Suppressor macrophage treated with lipopolysaccharide for 4 hours (primary cell): ENCODE measurements at regions not wholly inside any gene's neighbourhood (a gene's known extent, or its start where the extent isn't known, plus 50 kb on each side); places are given as distances from the start of the nearest gene placed in this dataset.
A peak's percentile ranks its signal among the peaks of the same experiment; 100 is the strongest.

Experiments
- DNase-seq: peaks from one replicate; pipeline ENCODE4 v3.0.0-alpha.2; 2020

DNA sequence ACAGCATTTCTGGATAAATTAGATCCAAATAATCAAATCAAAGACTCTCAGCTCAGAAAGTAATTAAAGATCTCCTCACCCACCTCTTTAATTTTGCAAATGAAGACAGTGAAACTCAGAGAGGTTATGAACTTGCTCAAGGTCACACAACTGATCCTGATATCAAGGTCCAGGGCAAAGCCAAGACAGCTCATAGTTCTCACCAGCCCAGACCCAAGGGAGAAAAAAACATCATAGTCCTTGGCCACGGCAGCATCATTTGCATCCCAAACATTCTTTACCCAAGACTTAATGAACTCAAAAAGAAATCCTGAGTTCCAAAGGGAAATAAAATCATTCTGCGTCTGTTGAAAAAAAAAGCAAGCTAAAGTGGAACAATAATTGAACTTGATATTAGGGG lies 112.1 kb downstream of the DAD1 start:
- no peak for DNase-seq

DNA sequence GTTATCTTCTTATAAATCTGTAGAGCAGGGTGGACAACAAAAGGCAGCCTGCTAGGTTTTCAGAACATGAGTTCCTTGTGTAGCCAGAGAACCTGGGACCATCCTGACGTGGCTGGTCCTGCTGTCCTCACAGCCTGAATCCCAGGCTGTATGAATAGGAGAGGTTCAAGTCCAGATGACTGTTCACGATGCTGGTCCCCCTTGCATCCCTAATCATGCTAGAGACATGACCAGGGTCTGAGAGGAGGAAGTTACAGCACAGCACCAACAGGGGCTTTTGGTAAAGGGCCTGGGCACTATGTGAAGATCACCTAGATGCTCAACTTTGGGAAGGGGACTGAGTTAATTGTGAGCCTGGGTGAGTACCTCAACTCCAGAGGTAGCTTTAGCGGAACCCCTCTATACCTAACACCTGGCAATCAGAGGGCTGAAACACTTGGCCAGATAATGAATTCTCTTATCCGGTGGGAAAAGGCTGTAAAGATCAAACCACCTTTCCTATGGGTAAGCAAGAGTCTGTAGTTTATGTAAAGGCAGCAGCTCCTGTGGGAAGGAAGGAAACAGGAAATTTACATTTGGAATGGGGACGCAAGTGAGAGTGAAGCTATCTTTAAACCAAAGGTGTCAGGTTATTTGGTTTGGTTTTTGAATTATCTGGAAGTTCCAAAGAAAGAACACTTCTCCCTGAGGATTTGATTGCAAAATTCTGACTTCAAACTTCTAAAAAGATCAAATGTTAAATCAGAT lies 112.8 kb downstream of the DAD1 start:
- no peak for DNase-seq

DNA sequence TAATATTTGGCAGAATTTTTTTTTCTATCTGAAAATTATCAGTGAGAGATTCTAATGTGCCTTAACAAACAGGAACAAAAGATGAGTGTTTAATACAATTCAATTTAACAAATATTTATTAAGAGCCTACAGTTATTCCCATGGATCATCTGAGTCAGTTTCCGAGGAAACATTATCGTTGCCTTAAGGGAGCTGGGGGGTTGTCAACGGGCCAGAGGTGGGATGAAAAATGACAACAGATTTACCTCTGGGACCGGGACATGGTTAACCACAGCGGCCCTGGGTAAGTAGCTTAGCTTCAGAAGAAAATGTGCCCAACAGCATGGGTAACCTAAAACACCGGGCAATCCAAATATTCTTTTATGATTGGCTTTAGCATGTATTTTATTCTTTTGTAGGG lies 113.6 kb downstream of the DAD1 start:
- DNase-seq: no peak

DNA sequence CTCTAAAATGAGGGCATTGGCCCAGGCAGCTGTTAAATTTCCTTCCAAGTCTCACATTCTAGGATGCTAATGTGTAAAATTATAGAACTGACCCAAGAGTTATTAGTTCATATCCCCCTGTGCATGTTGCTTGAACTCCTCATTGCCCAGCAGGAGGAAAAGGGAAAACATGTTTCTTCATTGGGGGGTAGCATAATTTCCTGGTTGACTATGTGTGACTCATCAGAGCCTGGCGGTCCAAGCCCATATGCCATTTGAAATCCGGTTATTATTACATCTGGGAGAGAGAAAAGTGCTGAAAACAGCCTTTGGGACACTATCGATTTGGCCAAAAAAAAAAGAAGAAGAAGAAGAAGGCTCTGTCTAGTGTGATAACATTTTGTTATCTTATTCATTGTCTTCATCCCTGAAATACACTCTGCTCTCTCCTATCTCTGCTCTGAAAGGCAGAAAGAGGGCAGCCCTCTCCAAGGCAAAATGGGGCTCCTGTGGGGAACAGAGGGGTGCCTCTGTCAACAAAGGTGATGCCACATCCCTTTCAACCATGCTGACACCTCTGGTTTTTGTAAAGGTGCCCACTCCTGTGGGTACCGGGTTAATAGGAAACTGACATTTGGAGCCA lies 114.2 kb downstream of the DAD1 start:
- DNase-seq: no peak

DNA sequence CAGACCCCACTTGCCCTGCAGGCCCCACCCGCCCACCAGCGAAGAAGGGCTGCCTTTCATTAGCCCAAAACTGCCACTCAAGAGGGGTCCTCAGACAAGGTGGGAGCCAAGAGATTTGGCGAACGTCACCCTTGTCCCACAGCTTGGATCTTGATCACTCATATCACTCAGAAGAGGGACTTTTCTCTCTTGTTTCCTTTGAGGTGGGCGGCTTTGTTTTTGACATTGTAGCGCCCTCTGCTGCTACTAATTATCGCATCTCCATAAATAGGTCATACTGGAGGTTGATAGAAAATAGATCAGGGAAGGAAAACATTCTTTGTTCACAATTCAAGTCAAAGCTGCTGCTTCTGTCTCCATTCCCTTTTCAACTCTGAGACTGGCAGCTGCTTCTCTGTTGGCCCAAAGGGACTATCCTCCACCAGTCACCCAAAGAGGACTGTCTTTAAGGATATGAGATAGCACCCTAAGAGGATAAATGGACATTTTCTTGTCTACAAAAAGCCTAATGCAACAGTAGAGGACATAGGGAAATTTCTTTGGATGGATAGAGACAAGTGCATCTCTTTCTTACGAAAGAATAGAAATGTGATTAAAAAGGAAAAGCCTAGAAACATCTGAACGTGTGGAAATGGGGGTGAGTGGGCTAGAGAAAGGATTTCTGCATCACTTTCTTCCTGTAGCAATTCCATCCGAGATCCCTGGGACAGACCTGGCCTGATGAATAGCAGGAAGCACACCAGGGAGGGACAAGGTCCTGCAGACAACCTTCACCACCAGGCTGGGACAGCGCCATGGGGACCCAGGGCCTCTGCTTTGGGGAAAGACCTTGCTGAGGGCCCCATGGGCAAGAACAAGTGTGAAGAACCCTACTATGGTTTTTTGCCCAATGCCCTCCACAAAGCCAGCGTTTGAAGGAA lies 115.8 kb downstream of the DAD1 start:
- peak; percentile 73 for DNase-seq

DNA sequence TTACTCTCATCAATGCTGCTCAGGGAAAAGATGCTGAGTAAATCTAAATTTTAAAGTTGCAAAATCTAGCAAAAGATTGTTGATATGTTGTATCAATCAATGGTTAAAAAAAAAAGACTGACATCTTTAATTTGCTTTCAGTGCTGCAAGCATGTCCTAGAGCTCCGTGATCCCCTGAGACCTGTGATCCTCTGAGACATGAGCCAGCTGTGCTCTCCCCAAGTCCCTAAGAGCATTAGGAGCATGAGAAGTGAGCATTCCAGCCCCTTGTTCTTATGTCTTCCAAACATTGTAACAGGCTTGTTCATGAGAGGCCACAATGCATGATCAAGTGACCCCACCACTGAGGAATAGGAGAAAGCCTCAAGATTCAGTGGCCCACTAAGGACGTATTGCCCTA lies 116.6 kb downstream of the DAD1 start:
- DNase-seq: no peak

DNA sequence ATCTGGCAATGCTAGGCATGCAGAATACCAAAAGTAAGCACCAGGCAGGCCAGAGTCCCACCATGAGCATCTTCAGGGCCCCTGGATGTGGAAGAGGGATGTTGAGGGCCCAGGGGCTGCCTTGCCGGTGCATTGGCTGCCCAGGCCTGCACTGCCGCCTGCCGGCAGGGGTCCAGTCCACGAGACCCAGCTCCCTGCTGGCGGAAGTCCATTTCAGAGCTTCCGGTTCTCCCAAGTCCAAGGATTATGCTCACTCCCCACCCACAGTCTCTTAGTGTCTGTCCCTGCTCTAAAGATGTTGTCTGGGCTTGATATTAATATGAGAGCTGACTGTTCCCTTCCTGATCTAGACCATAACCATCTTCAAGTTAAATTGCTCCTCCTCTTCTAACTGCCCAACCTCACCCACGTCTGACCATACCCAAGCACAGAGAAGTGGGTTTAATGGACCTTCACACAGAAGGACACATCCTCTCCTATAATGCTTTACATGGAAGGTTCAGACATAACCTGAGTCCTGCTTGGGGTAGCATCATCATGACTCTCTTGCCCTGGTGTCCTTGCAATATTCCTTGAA lies 117.4 kb downstream of the DAD1 start:
- DNase-seq: peak; percentile 35

DNA sequence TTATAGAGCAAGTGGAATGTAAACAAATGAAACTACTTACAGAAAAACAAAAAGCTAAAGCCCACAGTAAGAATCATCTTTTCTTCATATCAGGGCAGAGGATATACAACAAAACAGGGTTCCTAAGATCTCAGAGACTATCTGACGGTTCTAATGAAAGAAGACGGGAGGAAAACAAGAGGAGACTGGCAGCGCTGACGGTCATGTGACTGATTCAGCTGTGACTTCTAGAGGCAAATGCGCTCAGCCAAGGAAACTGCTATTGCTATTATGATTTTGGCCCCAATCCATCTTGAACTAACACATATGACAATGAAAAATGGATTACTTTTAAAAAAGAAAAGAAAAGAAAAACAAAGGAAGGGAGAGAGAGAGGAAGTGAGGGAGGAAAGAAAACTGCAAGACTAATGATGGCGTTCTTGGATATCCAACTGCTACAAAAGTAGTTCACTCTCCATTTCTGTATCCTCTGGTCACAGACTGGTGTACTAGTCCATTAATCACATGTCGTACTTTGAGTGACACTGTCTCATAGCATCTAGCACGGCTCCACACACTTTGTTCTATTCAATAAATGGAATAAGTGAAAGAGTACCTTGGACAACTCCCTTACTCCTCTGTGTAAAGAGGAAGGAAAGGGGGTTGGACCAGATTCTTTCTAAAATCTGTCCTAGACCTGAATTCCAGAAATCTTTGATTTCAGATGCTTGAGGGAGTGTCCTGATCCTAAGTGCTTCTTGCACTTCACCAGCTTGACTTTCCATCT lies 119.3 kb downstream of the DAD1 start:
- no peak for DNase-seq

DNA sequence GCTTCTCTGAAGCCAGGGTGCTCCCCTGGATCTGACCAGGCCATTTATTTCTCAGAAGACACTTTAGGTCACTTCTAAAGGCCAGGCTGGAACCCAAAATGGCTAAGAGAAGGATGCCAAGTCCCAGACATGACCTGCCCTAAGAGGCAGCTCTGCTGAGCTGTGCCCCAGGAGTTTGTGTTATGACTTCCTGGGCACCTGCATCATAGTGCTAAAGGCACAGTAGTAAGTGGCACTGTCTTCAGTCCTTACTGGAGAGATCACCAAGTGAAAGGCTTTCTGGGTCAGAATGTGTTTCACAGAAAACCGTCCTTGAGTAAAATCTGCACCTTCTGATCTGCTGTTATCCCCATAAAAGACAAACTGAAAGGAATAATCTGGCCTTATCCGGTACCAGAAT lies 120.2 kb downstream of the DAD1 start:
- DNase-seq: no peak

DNA sequence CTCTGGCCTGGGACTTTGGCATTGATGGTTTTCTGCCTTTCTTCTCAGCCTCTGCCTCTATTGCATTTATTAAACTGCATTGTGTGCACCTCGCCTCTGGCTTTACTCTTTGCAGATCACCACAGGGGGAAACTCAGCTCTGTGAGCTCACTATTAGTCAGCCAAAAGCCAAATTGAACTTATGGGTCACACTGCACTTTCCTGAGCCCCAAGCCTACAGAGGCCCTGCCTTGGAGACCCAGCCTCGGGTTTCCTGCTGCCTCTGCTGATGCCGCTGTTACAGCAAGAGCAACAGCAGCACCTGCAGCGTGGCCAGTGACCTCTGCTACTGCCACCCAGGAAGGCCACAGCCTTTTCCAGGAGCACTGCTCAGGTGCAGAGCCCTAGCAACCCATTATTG lies 122.5 kb downstream of the DAD1 start:
- no peak for DNase-seq

DNA sequence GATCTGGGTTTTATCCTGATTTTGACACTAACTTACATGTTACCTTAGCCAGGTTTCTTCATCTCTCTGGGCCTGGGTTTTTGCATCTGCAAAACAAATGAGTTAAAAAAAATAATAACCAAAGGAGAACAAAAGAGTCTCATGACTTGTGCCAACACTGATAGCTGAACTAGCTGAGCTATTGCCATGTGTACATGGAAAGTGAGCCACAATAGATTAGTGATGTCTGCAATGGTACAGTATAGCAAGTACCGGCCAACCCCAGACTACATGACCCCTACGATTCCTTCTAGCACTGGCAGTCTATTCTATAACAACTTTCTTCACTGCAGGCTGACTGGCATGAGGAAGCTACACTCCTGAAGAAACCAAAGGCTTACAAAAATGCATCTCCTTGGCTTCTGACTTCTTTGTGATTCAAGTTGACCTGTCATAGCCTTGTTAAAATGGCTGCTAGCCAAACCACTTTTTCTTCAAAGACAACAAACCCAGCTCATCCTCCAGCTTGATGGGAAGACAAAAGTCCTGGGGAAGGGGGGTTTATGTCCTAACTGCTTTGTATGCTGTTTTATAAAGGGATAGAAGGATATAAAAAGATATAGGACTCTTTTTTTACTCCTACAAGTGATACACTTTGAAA lies 123.7 kb downstream of the DAD1 start:
- DNase-seq: no peak

DNA sequence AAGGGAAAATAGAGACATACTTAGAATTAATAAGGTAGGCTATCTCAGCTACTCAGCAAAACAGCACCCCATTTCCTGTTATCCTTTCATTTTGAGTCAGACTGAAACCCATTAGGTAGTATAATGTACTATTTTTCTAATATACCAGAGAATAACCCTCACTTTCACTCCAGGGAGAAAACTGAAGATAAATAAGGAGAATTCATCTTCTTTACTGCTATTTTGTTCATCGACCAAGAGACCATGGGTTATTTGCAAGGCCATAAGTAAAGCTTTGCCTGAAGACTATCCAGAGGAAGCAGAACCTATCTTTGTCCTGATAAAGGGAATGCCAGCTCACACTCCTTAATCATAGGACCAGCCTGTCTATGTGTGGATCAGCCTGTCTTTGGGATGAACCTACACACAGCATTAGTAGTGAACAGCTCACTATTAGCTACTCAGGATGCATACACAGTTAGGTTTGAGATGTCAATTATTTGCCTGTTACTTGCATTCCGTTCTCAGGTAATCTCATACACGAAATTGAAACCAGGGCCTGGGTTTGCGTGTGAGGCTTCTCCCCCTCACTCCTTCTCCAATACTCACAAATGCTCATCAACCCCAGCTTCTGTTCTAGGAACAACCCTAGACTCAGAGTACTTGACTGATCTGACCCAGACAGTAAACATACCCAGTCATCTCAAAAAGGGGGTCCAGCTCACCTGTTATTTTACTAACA lies 124.4 kb downstream of the DAD1 start:
- no peak for DNase-seq

DNA sequence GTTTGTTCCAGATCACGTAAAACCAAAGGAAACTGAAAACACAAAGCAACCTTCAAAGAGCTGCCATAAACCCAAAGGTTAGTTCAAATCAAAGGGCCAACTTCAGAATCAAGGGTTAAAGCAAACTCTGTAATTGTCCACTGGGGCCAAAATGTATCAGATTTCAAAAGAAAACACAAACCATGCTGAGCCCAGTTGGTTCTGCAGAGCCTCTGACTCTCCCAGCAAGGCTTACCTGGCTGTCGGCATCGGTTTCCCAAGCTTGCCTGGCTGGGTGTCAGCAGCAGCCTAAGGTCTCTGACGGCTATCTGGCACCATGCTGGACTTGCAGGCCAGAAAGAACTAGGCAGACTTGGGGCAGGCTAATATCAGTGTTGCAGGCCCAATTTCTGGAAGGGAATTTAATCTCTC lies 125.3 kb downstream of the DAD1 start:
- DNase-seq: no peak

DNA sequence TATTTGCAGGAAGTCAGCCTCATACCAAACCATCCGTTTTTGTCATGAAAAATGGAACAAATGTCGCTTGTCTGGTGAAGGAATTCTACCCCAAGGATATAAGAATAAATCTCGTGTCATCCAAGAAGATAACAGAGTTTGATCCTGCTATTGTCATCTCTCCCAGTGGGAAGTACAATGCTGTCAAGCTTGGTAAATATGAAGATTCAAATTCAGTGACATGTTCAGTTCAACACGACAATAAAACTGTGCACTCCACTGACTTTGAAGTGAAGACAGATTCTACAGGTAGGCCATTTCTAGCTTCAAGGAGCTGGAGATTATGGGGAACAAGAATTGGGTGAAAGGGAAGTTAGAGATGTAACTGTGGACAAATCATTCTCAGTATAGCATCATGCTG lies 126.1 kb downstream of the DAD1 start:
- DNase-seq: no peak

DNA sequence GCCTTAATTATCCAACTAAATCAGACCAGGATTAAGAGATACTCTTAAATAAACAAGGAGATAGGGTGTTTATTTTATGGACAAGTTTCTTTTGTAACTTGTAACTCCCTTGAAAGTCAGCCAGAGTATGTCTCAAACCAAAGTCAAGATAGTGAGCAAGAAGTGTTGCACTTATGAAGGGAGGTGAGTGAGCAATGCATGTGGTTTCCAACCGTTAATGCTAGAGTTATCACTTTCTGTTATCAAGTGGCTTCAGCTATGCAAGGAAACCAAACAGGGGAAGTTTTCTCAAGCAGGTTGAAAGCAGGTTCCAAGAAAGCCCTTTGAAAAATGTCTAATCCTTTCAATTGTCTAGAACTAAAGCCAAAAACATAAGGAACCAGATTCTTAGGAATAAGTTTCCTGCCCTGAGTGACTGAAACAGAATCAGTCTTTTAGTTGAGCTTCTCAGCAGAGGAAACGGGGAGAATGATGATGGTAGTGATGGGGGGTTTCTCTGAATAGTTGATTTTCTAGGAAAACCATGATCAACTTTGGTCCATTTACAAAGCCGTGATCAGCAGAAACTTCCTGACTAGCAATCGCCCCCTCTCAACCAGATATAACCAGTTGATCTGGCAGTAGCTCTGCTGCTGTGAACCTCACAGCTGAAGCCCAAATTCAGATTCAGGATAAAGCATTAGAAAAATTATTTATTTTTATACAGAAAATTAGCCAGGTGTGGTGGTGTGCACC lies 128.4 kb downstream of the DAD1 start:
- DNase-seq: no peak

DNA sequence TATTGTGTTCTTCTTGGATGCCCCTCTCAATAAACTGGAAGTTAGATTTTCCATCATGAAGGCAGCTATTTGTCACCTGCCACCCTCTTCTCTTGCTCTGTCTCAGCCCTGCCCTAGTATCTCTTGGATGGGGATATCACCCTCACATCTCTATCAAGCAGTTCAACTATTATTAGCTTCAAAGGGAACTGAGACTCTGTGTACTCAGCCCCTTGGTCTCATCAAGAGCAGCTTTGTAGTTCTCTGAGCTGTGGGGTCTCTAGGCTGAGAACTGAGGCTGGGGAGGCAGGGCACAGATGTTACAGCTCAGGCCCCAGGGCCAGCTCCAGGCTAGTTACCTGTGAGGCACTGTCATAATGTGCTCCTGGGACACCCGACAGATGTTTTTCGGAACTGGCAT lies 130.3 kb downstream of the DAD1 start:
- no peak for DNase-seq

DNA sequence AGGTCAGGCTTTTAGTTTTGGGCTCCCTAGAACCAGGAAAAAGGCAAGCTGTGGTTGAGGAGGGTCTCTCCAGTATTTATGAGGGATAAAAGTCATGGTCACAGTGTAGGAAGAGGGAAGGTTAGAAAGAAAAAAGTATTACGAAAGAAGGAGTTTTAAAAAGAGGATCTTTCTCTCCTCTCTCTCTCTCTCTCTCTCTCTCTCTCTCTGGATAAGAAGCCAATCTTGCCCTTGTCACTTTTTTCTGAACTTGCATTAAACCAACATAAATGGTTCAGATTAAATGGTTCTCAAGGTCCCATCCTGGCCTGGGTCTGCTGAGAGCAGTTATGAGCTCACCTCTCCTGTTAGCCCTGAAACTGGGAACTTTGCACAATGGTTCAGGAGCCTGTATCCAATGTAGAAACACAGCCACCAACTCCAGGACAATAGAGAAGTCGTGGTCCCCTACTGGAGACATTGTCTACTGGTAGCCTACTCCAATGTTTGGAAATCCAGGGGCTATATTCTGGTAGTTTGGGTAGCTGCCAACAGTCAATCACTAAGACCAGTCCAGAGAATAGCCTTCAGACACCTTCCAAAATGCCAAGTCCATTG lies 131.9 kb downstream of the DAD1 start:
- DNase-seq: no peak

DNA sequence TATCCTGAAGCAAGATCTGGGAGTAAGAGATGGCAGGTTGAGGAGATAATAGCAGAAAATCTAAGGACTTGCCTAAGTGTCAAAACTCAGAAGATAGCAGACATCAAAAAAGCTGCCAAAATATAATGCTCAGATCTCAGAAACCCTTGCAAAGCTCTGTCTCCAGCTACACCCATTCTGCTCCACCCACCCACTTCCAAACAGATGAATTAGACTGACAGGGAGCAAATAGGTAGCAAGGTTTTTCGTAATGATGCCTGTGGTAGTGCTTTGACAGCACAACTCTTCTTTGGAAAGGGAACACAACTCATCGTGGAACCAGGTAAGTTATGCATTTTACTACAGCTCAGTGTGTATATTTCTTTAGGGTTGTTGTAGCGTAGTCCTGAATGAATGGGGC lies 132.6 kb downstream of the DAD1 start:
- DNase-seq: no peak

DNA sequence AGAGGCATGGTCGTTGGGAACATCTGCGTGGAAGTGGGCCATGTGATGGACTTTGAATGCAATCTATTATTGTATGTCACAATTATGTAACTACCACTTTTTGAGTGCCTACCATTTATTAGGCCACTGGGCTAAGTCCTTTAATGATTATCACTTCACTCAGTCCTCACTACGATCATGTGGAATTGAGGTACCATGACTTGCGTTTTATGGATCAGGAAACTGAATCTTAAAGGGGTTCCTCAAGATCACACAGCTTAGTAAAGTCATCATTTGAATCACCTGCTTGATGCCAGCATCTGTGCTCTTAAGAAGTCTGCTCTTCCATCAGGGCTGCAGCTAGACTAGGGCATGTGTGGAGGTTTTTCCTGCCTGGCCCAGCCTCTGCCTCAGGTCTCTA lies 136.7 kb downstream of the DAD1 start:
- no peak for DNase-seq

DNA sequence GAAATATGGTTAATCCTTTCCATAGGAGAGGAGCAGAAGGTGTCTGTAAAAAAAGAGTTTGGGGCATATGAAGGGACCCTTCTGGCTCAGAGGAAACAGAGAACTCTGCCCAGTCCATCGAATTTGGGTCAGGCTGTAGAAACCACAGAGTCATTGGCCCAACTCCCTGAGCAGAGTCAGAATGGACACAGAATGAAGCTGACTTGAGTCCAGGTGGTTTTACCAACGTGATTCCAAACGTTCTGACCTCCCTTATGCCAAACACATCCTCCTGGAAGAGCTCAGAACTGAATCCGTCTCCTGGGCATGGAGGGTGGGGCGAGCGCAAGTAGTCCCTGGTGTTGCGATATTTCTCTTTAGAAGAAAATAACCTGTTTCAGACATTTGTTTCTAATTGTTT lies 138.8 kb downstream of the DAD1 start:
- DNase-seq: no peak

DNA sequence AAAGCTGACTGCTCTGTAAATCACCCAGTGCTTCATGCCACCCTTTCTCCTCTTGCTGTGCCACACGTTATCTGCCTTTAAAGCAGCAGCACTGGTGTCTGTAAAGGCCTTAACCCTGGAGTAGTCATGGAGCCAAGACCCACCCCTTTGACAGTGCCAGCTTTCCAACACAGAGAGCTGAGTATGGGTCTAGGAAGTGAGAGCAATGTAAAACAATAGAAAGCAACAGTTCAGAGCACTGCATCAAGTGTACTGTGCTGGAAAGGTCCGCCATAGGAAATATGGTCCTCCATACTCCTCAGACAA lies 139.5 kb downstream of the DAD1 start:
- no peak for DNase-seq
